H1 (cell line): ENCODE measurements at regions not wholly inside any gene's neighbourhood (a gene's known extent, or its start where the extent isn't known, plus 50 kb on each side); places are given as distances from the start of the nearest gene placed in this dataset.

ENCODE experiments used
- CTCF ChIA-PET: fragments of 300-600 bp; sonication (Branson Sonifier 250); formaldehyde crosslinking; loops from one replicate; lab custom pipeline; 2021; ENCODE audit not compliant: partially characterized antibody; lab: Charles Lee
- POLR2A ChIA-PET: fragments of 300-600 bp; sonication (Branson Sonifier 250); formaldehyde crosslinking; loops from one replicate; lab custom pipeline; 2021; ENCODE audit warnings: inconsistent platforms; ENCODE audit not compliant: partially characterized antibody; lab: Charles Lee
- DNase-seq, 2 experiments: peaks; one replicate each; pipeline versions ENCODE4 v3.0.0 to v3.0.0-alpha.2; 2010 to 2022; ENCODE audit warnings: low spot score in 2 of 2, low read depth in 1 of 2, mixed read lengths in 1 of 2
- FAIRE-seq: peaks from 2 replicates; lab custom pipeline; 2011; peaks lifted over from hg19 to GRCh38; lab: Jason Lieb, UNC
- H2AFZ ChIP-seq: 2 replicates; pipeline ENCODE4 v1.8.1; 2012; ENCODE audit warnings: low read length, inconsistent platforms
- H2AK5ac ChIP-seq: 2 replicates; pipeline ENCODE4 v1.6.1; 2013; ENCODE audit warnings: low read depth, low read length
- H2BK120ac ChIP-seq: replicated peaks from 2 replicates; pipeline ENCODE3; 2013; ENCODE audit warnings: low read depth, low read length, inconsistent platforms
- H2BK12ac ChIP-seq: 2 replicates; pipeline ENCODE4 v1.6.1; 2013; ENCODE audit warnings: low read depth, low read length
- H2BK15ac ChIP-seq: 2 replicates; pipeline ENCODE4 v1.6.1; 2013; ENCODE audit warnings: low read length
- H2BK20ac ChIP-seq: 2 replicates; pipeline ENCODE4 v1.6.1; 2013; ENCODE audit warnings: low read length
- H2BK5ac ChIP-seq: 2 replicates; pipeline ENCODE4 v1.6.1; 2013; ENCODE audit warnings: low read depth, low read length
- H3K14ac ChIP-seq: 2 replicates; pipeline ENCODE4 v1.6.1; 2013; ENCODE audit warnings: inconsistent platforms; ENCODE audit not compliant: insufficient read length
- H3K18ac ChIP-seq: 2 replicates; pipeline ENCODE4 v1.6.1; 2013; ENCODE audit warnings: low read length; ENCODE audit errors: extremely low read depth
- H3K23ac ChIP-seq: 2 replicates; pipeline ENCODE4 v1.6.1; 2013; ENCODE audit warnings: inconsistent platforms; ENCODE audit not compliant: insufficient read length
- H3K23me2 ChIP-seq: 2 replicates; pipeline ENCODE4 v1.6.1; 2013; ENCODE audit warnings: low read depth, low read length
- H3K27ac ChIP-seq: 2 replicates; pipeline ENCODE4 v1.6.1; 2011; ENCODE audit warnings: low read depth, low read length, inconsistent platforms
- H3K27me3 ChIP-seq, 4 experiments: replicated peaks in 1 of 4; 1 replicate in 1 of 4; 2 replicates in 3 of 4; pipeline versions ENCODE4 v1.6.1 to v1.8.1; 2011 to 2013; ENCODE audit warnings: low read length in 3 of 4, mild to moderate bottlenecking in 3 of 4, inconsistent platforms in 2 of 4, mixed read lengths in 2 of 4, moderate library complexity in 1 of 4; ENCODE audit not compliant: control insufficient read depth in 3 of 4, insufficient read depth in 3 of 4; ENCODE audit errors: extremely low read depth in 1 of 4
- H3K36me3 ChIP-seq, 4 experiments: 2 replicates each; pipeline versions ENCODE4 v1.6.1 to v1.8.1; 2011 to 2013; ENCODE audit warnings: mild to moderate bottlenecking in 4 of 4, low read length in 3 of 4, moderate library complexity in 2 of 4, control low read depth in 1 of 4, inconsistent platforms in 1 of 4; ENCODE audit not compliant: insufficient read depth in 4 of 4, control insufficient read depth in 2 of 4
- H3K4ac ChIP-seq: replicated peaks from 2 replicates; pipeline ENCODE3; 2013; ENCODE audit warnings: low read length, low read depth, mixed read lengths, inconsistent platforms; ENCODE audit not compliant: insufficient read length
- H3K4me1 ChIP-seq, 4 experiments: replicated peaks in 1 of 4; 1 replicate in 1 of 4; 2 replicates in 3 of 4; pipeline versions ENCODE4 v1.6.1 to v1.8.1; 2011 to 2013; ENCODE audit warnings: low read length in 3 of 4, inconsistent platforms in 2 of 4, mixed read lengths in 1 of 4; ENCODE audit not compliant: insufficient read depth in 4 of 4, control insufficient read depth in 3 of 4
- H3K4me2 ChIP-seq, 2 experiments: 2 replicates each; pipeline versions ENCODE4 v1.6.1 to v1.8.1; 2011 to 2013; ENCODE audit warnings: low read depth in 2 of 2, low read length in 2 of 2, control low read depth in 1 of 2, inconsistent platforms in 1 of 2, mild to moderate bottlenecking in 1 of 2; ENCODE audit not compliant: insufficient read depth in 1 of 2
- H3K4me3 ChIP-seq, 4 experiments: fragments of 200-600, 300-600 bp in 1 of 4; sonication (generic), shearing (Covaris generic), sonication (Bioruptor Twin) in 1 of 4; 2 replicates each; pipeline versions ENCODE4 v1.5.1 to v1.8.1; 2011 to 2016; ENCODE audit warnings: low read length in 4 of 4, low read depth in 3 of 4, control low read depth in 2 of 4, inconsistent platforms in 2 of 4, mild to moderate bottlenecking in 2 of 4, mixed read lengths in 1 of 4, moderate library complexity in 1 of 4; ENCODE audit not compliant: insufficient read depth in 2 of 4; ENCODE audit errors: extremely low read depth in 1 of 4
- H3K56ac ChIP-seq: replicated peaks from 2 replicates; pipeline ENCODE3; 2013; ENCODE audit warnings: low read depth, mild to moderate bottlenecking, mixed read lengths, low read length, inconsistent platforms; ENCODE audit not compliant: insufficient read length
- H3K79me1 ChIP-seq: 2 replicates; pipeline ENCODE4 v1.6.1; 2013; ENCODE audit warnings: low read depth, low read length, control low read depth
- H3K79me2 ChIP-seq, 2 experiments: 2 replicates each; pipeline versions ENCODE4 v1.6.1 to v1.8.1; 2012 to 2013; ENCODE audit warnings: low read length in 2 of 2, mild to moderate bottlenecking in 2 of 2, inconsistent platforms in 1 of 2; ENCODE audit not compliant: insufficient read depth in 2 of 2, control insufficient read depth in 1 of 2
- H3K9ac ChIP-seq, 4 experiments: replicated peaks in 1 of 4; 1 replicate in 1 of 4; 2 replicates in 3 of 4; pipeline versions ENCODE4 v1.6.1 to v1.8.1; 2011 to 2013; ENCODE audit warnings: low read depth in 3 of 4, low read length in 3 of 4, control low read depth in 2 of 4, mild to moderate bottlenecking in 2 of 4, moderate library complexity in 2 of 4, inconsistent platforms in 1 of 4; ENCODE audit errors: extremely low read depth in 1 of 4
- H3K9me3 ChIP-seq, 2 experiments: 2 replicates each; pipeline versions ENCODE4 v1.6.1 to v1.8.1; 2012 to 2013; ENCODE audit warnings: mild to moderate bottlenecking in 2 of 2, moderate library complexity in 2 of 2, control low read depth in 1 of 2, inconsistent platforms in 1 of 2, low read depth in 1 of 2, low read length in 1 of 2, mixed read lengths in 1 of 2; ENCODE audit not compliant: insufficient read depth in 2 of 2
- H4K20me1 ChIP-seq, 2 experiments: replicated peaks in 1 of 2; 2 replicates each; pipeline versions ENCODE3 to v1.8.1; 2011 to 2013; ENCODE audit warnings: inconsistent platforms in 2 of 2, low read length in 2 of 2, mild to moderate bottlenecking in 1 of 2; ENCODE audit not compliant: insufficient read depth in 2 of 2, control insufficient read depth in 1 of 2
- H4K5ac ChIP-seq: 2 replicates; pipeline ENCODE4 v1.6.1; 2013; ENCODE audit warnings: low read length, low read depth, mixed read lengths, inconsistent platforms; ENCODE audit not compliant: insufficient read length
- H4K8ac ChIP-seq: 2 replicates; pipeline ENCODE4 v1.8.0; 2013; ENCODE audit warnings: mild to moderate bottlenecking, moderate library complexity, low read length, inconsistent platforms; ENCODE audit not compliant: insufficient read depth; ENCODE audit errors: extremely low read depth
- H4K91ac ChIP-seq: replicated peaks from 2 replicates; pipeline ENCODE3; 2013; ENCODE audit warnings: low read length, mixed read lengths, inconsistent platforms; ENCODE audit not compliant: insufficient read length
- BRCA1 ChIP-seq: IDR thresholded peaks from 2 replicates; pipeline ENCODE4 v1.6.1; 2012; ENCODE audit warnings: low read depth, low read length, improper control_type of control experiment
- CREB1 ChIP-seq: IDR thresholded peaks from 2 replicates; pipeline ENCODE4 v1.6.1; 2012; ENCODE audit warnings: inconsistent platforms
- EZH2 ChIP-seq: fragments of 200-600 bp; sonication (generic); IDR thresholded peaks from 2 replicates; pipeline ENCODE4 v1.7.1; 2012; ENCODE audit warnings: low read depth, mild to moderate bottlenecking, moderate library complexity, low read length, inconsistent platforms; ENCODE audit not compliant: severe bottlenecking
- HDAC2 ChIP-seq, 2 experiments: fragments of 300-600 bp in 1 of 2; sonication (generic) in 1 of 2; IDR thresholded peaks; 2 replicates each; pipeline ENCODE4 v1.6.1; 2011 to 2012; ENCODE audit warnings: low read depth in 2 of 2, low read length in 2 of 2, mild to moderate bottlenecking in 2 of 2, moderate library complexity in 2 of 2, borderline replicate concordance in 1 of 2, inconsistent platforms in 1 of 2
- NRF1 ChIP-seq: IDR thresholded peaks from 2 replicates; pipeline ENCODE4 v1.6.1; 2011; ENCODE audit warnings: mild to moderate bottlenecking, low read depth, low read length, improper control_type of control experiment
- PHF8 ChIP-seq: fragments of 200-600 bp; sonication (generic); conservative IDR thresholded peaks from 2 replicates; pipeline ENCODE4 v1.7.1; 2012; ENCODE audit warnings: low read depth, mild to moderate bottlenecking, inconsistent platforms, low read length, moderate library complexity
- POLR2A ChIP-seq, 2 experiments: IDR thresholded peaks; 1 replicate in 1 of 2; 2 replicates in 1 of 2; pipeline ENCODE4 v1.6.1; 2011; ENCODE audit warnings: low read depth in 2 of 2, low read length in 2 of 2, mild to moderate bottlenecking in 2 of 2; ENCODE audit errors: control extremely low read depth in 1 of 2
- RNF2 ChIP-seq: fragments of 200-900, 300-1000 bp; sonication (generic); IDR thresholded peaks from 2 replicates; pipeline ENCODE4 v1.7.1; 2016; ENCODE audit warnings: borderline replicate concordance, low read depth, mild to moderate bottlenecking, antibody characterized with exemption, low read length; ENCODE audit not compliant: poor library complexity, severe bottlenecking; ENCODE audit errors: missing control alignments
- SAP30 ChIP-seq: fragments of 300-600 bp; sonication (generic); IDR thresholded peaks from 2 replicates; pipeline ENCODE4 v1.7.1; 2012; ENCODE audit warnings: low read length, moderate library complexity, mild to moderate bottlenecking, inconsistent platforms; ENCODE audit not compliant: insufficient read depth, insufficient replicate concordance
- SIX5 ChIP-seq: IDR thresholded peaks from 2 replicates; pipeline ENCODE4 v1.6.1; 2011; ENCODE audit warnings: mild to moderate bottlenecking, low read depth, low read length

- H2BK5ac ChIP-seq = no peak overlapping the region
- no peaks in the 10 kb centered on the region for H3K23me2 ChIP-seq
- ChIA-PET POLR2A (no interaction called here), CTCF (no interaction called here)
- H3K79me2 ChIP-seq = no peaks in the 10 kb centered on the region
- no peak overlapping the region for H3K23ac ChIP-seq
- H3K79me1 ChIP-seq = no peaks in the 10 kb centered on the region
- no peak overlapping the region for H3K14ac ChIP-seq
- H4K20me1 ChIP-seq = no peaks in the 10 kb centered on the region
- no peak overlapping the region for H2BK15ac ChIP-seq
- no peak overlapping the region for H3K4me3 ChIP-seq
- H3K56ac ChIP-seq = no peak overlapping the region
- no peak overlapping the region for H2BK120ac ChIP-seq
- no peak overlapping the region for H4K8ac ChIP-seq
- no peaks in the 10 kb centered on the region for H3K4me1 ChIP-seq
- no peak overlapping the region for H3K27ac ChIP-seq
- H3K4me2 ChIP-seq = no peak overlapping the region
- H2BK12ac ChIP-seq = no peak overlapping the region
- no peak overlapping the region for H4K5ac ChIP-seq
- H3K36me3 ChIP-seq = no peaks in the 10 kb centered on the region; a peak in 4 of 8 replicates
- no peak overlapping the region for H2AFZ ChIP-seq
- H3K4ac ChIP-seq = no peak overlapping the region
- DNase-seq = no peak
- H3K9ac ChIP-seq = no peak overlapping the region
- H3K27me3 ChIP-seq = no peaks in the 10 kb centered on the region
- H2BK20ac ChIP-seq = no peak overlapping the region
- H2AK5ac ChIP-seq = no peak overlapping the region
- no peaks in the 10 kb centered on the region for H3K9me3 ChIP-seq
- no peak overlapping the region for H4K91ac ChIP-seq
- FAIRE-seq = no peak
- no peak overlapping the region for H3K18ac ChIP-seq
- TF ChIP-seq CREB1 = no peak
- no peak for TF ChIP-seq NRF1
- no peak for TF ChIP-seq HDAC2 (IDR thresholded peaks at IDR 0.05; ENCODE audit: borderline replicate concordance in 1 of 2, low read depth in 2 of 2, low read length in 2 of 2)
- TF ChIP-seq POLR2A (IDR thresholded peaks at IDR 0.05; ENCODE audit: control extremely low read depth in 1 of 2, low read depth in 2 of 2, low read length in 2 of 2) = no peak
- TF ChIP-seq SIX5 = no peak
- no peak for TF ChIP-seq RNF2
- no peak for TF ChIP-seq BRCA1
- TF ChIP-seq EZH2 = no peak
- TF ChIP-seq PHF8 = no peak
- no peak for TF ChIP-seq SAP30
Observed at GRCh38 chr15:62715946-62716345, 326.6 kb upstream of the TPM1 start.
